Neural progenitor cell (in vitro differentiated cells): ENCODE measurements at regions not wholly inside any gene's neighbourhood (a gene's known extent, or its start where the extent isn't known, plus 50 kb on each side); places are given as distances from the start of the nearest gene placed in this dataset.
A peak's percentile ranks its signal among the peaks of the same experiment; 100 is the strongest.

Experiments used
- DNase-seq: peaks from one replicate; pipeline ENCODE4 v3.0.0-alpha.2; 2016; ENCODE audit warnings: low spot score
- H2AFZ ChIP-seq: fragments of 200-600 bp; sonication (generic); replicated peaks from 2 replicates; pipeline ENCODE4 v1.6.1; 2016; ENCODE audit warnings: antibody characterized with exemption
- H3F3A ChIP-seq: fragments of 200-600 bp; sonication (generic); 2 replicates; pipeline ENCODE4 v1.6.1; 2016; ENCODE audit warnings: antibody characterized with exemption, low read depth
- H3K27ac ChIP-seq: fragments of 200-600 bp; sonication (generic); 2 replicates; pipeline ENCODE4 v1.5.1; 2016; ENCODE audit warnings: mild to moderate bottlenecking
- H3K27me3 ChIP-seq: fragments of 200-600 bp; sonication (generic); 2 replicates; pipeline ENCODE4 v1.6.1; 2016; ENCODE audit warnings: mild to moderate bottlenecking, moderate library complexity
- H3K36me3 ChIP-seq: fragments of 200-600 bp; sonication (generic); 2 replicates; pipeline ENCODE4 v1.5.1; 2016
- H3K4me1 ChIP-seq: fragments of 200-600 bp; sonication (generic); 2 replicates; pipeline ENCODE4 v1.6.1; 2016; ENCODE audit warnings: mixed run types
- H3K4me2 ChIP-seq: fragments of 200-600 bp; sonication (generic); 2 replicates; pipeline ENCODE4 v1.6.1; 2016
- H3K4me3 ChIP-seq: fragments of 200-600 bp; sonication (generic); 2 replicates; pipeline ENCODE4 v1.5.1; 2016
- H3K79me2 ChIP-seq: fragments of 200-600 bp; sonication (generic); 2 replicates; pipeline ENCODE4 v1.6.1; 2016; ENCODE audit warnings: low read depth
- H3K9ac ChIP-seq: fragments of 200-600 bp; sonication (generic); 2 replicates; pipeline ENCODE4 v1.6.1; 2016
- H3K9me3 ChIP-seq: fragments of 200-600 bp; sonication (generic); 2 replicates; pipeline ENCODE4 v1.5.1; 2016; ENCODE audit warnings: low read depth
- H4K20me1 ChIP-seq: fragments of 200-600 bp; sonication (generic); 2 replicates; pipeline ENCODE4 v1.6.1; 2016; ENCODE audit warnings: low read depth
- H3K27ac Mint-ChIP-seq: 3 replicates; pipeline ENCODE4 v1.8.0; 2021; ENCODE audit warnings: mixed read lengths
- H3K27me3 Mint-ChIP-seq: 2 replicates; pipeline ENCODE4 v1.8.0; 2022; ENCODE audit warnings: low read depth, mild to moderate bottlenecking, inconsistent platforms, moderate library complexity, mixed read lengths; ENCODE audit not compliant: insufficient read depth
- H3K36me3 Mint-ChIP-seq: 3 replicates; pipeline ENCODE4 v1.8.0; 2021; ENCODE audit warnings: mixed read lengths
- H3K4me1 Mint-ChIP-seq: 3 replicates; pipeline ENCODE4 v1.8.0; 2021; ENCODE audit warnings: mixed read lengths
- H3K4me3 Mint-ChIP-seq: 3 replicates; pipeline ENCODE4 v1.8.0; 2021; ENCODE audit warnings: mild to moderate bottlenecking, moderate library complexity, mixed read lengths
- H3K9me3 Mint-ChIP-seq: 3 replicates; pipeline ENCODE4 v1.8.0; 2020; ENCODE audit warnings: mixed read lengths
- CTCF ChIP-seq: fragments of 200-600 bp; sonication (generic); IDR thresholded peaks from 2 replicates; pipeline ENCODE4 v1.5.1; 2017; ENCODE audit warnings: antibody characterized with exemption, mild to moderate bottlenecking
- EZH2 ChIP-seq: fragments of 200-600 bp; sonication (generic); IDR thresholded peaks from 2 replicates; pipeline ENCODE4 v1.6.1; 2017; ENCODE audit warnings: antibody characterized with exemption, mild to moderate bottlenecking, moderate library complexity
- EZH2phosphoT487 ChIP-seq: fragments of 200-600 bp; sonication (generic); IDR thresholded peaks from 2 replicates; pipeline ENCODE4 v1.6.1; 2017; ENCODE audit warnings: antibody characterized with exemption

GRCh38 chr9:99287641-99288040, 65.6 kb downstream of the SEC61B start:
- no peak for DNase-seq
- no peaks in the 10 kb centered on the region for H3K4me1 ChIP-seq
- TF ChIP-seq EZH2phosphoT487: no peak
- TF ChIP-seq CTCF: no peak
- TF ChIP-seq EZH2: no peak
- Mint-ChIP-seq H3K9me3 (no peaks in the 10 kb centered on the region), H3K4me3 (no peak overlapping the region), H3K36me3 (peaks cover 1% of the 10 kb centered on the region), H3K4me1 (peaks cover 5% of the 10 kb centered on the region), H3K27ac (no peak overlapping the region), H3K27me3 (peaks cover 2% of the 10 kb centered on the region)
- no peaks in the 10 kb centered on the region for H3K79me2 ChIP-seq
- no peak overlapping the region for H3K9ac ChIP-seq
- H3K27me3 ChIP-seq: no peaks in the 10 kb centered on the region
- H3K27ac ChIP-seq: no peak overlapping the region
- no peak overlapping the region for H3K4me3 ChIP-seq
- H3K9me3 ChIP-seq: no peaks in the 10 kb centered on the region
- H2AFZ ChIP-seq: no peak overlapping the region
- no peak overlapping the region for H3K4me2 ChIP-seq
- H3F3A ChIP-seq: no peaks in the 10 kb centered on the region
- no peaks in the 10 kb centered on the region for H4K20me1 ChIP-seq
- no peaks in the 10 kb centered on the region for H3K36me3 ChIP-seq

GRCh38 chr9:99288830-99289229, 66.7 kb downstream of the SEC61B start:
- H3K9me3 Mint-ChIP-seq: no peaks in the 10 kb centered on the region
- H2AFZ ChIP-seq: no peak overlapping the region
- no peak overlapping the region for H3K4me2 ChIP-seq
- H3K27me3 ChIP-seq: no peaks in the 10 kb centered on the region
- no peaks in the 10 kb centered on the region for H3K4me1 ChIP-seq
- no peak overlapping the region for H3K27ac ChIP-seq
- H3K27ac Mint-ChIP-seq: no peak overlapping the region
- DNase-seq: no peak
- H3K4me3 ChIP-seq: no peak overlapping the region
- no peak overlapping the region for H3K4me3 Mint-ChIP-seq
- peaks cover 2% of the 10 kb centered on the region for H3K27me3 Mint-ChIP-seq
- no peaks in the 10 kb centered on the region for H3K79me2 ChIP-seq
- peaks cover 1% of the 10 kb centered on the region for H3K36me3 Mint-ChIP-seq
- no peaks in the 10 kb centered on the region for H3F3A ChIP-seq
- TF ChIP-seq EZH2: no peak
- no peak for TF ChIP-seq EZH2phosphoT487
- no peak for TF ChIP-seq CTCF
- no peaks in the 10 kb centered on the region for H3K36me3 ChIP-seq
- H3K4me1 Mint-ChIP-seq: peaks cover 5% of the 10 kb centered on the region
- H4K20me1 ChIP-seq: no peaks in the 10 kb centered on the region
- no peaks in the 10 kb centered on the region for H3K9me3 ChIP-seq
- no peak overlapping the region for H3K9ac ChIP-seq

- H3K9ac ChIP-seq: no peak overlapping the region
Measured at GRCh38 chr9:99294850-99295461, 72.9 kb downstream of the SEC61B start.

More at GRCh38 chr9:99294850-99295461, 72.9 kb downstream of the SEC61B start:
- Histone ChIP-seq H3K27me3 (no peaks in the 10 kb centered on the region), H3K4me1 (no peaks in the 10 kb centered on the region), H3F3A (no peaks in the 10 kb centered on the region), H4K20me1 (no peaks in the 10 kb centered on the region), H3K4me3 (no peak overlapping the region), H3K4me2 (no peak overlapping the region), H3K9me3 (no peaks in the 10 kb centered on the region), H3K79me2 (no peaks in the 10 kb centered on the region), H2AFZ (peak overlapping the region; percentile 68), H3K36me3 (no peaks in the 10 kb centered on the region), H3K27ac (no peak overlapping the region)
- TF ChIP-seq EZH2 (no peak), EZH2phosphoT487 (no peak), CTCF (no peak)
- H3K27ac Mint-ChIP-seq: no peak overlapping the region
- H3K4me3 Mint-ChIP-seq: no peak overlapping the region
- no peaks in the 10 kb centered on the region for H3K9me3 Mint-ChIP-seq
- H3K36me3 Mint-ChIP-seq: no peaks in the 10 kb centered on the region
- DNase-seq: no peak
- peaks cover 5% of the 10 kb centered on the region for H3K27me3 Mint-ChIP-seq
- peaks cover 11% of the 10 kb centered on the region for H3K4me1 Mint-ChIP-seq
